ENCODE measurements at regions not wholly inside any gene's neighbourhood (a gene's known extent, or its start where the extent isn't known, plus 50 kb on each side); places are given as distances from the start of the nearest gene placed in this dataset.

- DNase-seq, result no peak
These were observed 1165.1 kb downstream of the BRD1 start for GRCh38 chr22:48662476-48663135.

- DNase-seq, result no peak
These were observed 1165.7 kb downstream of the BRD1 start for GRCh38 chr22:48661984-48662383.

GRCh38 chr22:48660790-48661740 is 1166.6 kb downstream of the BRD1 start:
- no peak for DNase-seq

DNA sequence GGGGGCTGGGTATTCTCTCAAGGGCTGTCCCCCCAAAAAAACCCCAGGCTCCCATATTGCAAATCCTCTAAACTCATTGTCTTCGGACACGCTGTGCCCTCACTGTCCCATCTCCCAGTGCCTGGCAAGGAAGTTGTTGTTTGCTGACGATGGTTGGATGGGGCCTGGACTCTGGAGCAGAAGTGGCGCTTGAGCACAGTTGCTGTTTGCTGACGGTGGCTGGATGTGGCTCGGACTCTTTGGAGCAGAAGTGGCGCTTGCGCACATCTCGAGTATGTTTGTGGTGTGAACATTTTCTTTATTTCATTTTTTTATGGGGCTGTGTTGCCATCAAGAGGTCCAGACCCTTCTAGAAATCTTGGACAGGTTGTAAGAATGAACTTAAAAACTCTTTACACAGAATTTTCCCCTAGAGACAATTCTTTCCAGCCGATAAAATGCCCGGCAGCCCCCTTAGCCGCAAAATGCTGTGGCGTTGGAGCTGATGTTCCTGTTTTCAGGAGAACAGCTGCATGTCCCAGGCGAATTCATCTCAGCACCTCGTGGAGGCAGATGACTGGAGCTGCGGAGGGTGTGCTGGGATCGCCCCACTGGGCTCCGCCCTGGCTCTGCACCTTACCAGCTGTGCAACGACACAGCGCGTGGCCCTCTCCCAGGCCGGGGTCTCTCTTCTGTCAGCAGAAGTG is 1167.4 kb downstream of the BRD1 start:
- DNase-seq, result no peak

DNA sequence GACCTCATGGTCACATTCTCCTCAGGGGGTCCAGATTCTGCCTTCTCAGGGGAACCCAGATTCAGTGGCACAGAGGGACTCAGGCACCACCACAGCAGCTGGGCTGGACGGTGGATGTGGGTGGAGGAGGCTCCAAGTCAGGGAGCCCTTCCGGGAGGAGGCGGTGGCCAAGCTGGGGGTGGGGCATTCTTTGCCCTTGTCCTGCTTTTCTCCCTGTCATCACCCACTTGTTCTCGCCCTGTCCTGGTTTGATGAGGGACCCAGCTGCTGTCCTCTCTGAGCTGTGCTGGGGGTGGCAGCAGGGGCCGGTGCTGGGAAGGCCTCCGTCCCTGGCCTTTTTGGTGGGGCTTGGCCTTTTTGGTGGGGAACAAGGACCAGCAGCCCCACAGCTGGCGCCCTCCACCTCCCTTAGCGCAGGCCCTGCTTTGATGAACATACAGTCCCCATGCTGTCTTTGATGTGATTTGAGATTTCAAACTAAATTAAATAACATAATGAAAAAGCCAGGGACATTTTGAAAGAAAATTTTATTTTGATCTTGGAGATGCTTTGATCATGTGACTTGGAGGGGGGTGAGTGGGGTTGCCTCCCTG is 1168.2 kb downstream of the BRD1 start:
- DNase-seq, result no peak

- DNase-seq, result no peak
These were observed 1168.8 kb downstream of the BRD1 start for GRCh38 chr22:48658871-48659270.

- DNase-seq, result no peak
These were observed 1169.4 kb downstream of the BRD1 start for GRCh38 chr22:48658246-48658645.

DNA sequence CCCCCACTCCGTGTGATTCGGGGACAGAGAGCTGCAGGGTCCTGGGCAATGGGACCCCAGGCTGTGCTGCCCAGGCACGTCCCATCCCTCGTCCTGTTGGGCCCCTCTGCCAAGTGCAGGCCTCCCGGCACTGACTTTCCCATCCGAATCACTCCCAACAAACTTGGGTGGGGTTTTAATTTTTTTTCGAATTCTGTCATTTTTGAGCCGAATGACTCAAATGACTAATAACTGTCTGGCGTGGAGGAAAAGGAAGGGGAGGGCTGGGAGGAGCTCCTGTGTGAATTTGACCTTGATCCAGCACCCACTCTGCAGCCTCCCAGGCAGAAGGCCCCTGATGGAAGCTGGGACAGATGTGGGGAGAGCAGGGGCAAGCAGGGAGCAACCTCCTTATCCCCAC is 1173.2 kb downstream of the BRD1 start:
- no peak for DNase-seq

DNA sequence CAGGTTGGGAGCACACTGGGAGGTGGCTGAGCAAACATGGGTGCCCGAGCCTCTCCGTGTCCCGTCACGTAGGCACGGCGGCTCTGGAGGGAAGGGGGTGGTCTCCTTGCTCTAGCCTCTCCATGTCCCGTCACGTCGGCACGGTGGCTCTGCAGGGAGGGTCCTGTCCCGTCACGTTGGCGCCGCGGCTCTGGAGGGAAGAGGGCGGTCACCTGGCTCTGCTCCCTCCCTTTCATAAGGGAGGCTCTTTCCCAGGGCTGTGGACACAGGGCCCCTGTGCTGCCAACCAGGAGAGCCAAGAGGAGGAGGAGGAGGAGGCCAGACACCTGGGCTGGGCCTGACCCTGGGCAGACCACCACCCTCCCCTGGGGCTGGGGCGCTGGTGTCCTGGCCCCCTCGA is 1173.7 kb downstream of the BRD1 start:
- no peak for DNase-seq

DNA sequence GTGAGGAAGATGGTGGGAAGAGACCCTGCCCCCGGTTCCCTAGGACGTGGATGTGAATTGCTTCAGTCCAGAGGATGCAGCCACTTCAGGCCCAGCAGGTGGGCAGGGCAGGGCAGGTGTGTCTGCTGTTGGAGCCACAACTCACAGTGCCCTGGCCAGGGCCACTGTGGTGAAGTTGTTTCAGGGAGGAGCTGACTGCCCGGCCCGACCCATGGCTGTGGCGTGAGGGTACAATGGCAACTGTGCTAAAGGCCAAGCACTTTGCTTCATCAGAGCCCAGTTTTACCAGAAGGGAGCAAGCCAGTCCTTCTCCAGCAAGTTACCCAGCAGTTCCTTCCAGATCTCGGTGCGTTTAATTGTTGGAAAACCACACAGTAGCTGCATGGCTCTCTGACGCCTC is 1174.4 kb downstream of the BRD1 start:
- DNase-seq, result no peak

DNA sequence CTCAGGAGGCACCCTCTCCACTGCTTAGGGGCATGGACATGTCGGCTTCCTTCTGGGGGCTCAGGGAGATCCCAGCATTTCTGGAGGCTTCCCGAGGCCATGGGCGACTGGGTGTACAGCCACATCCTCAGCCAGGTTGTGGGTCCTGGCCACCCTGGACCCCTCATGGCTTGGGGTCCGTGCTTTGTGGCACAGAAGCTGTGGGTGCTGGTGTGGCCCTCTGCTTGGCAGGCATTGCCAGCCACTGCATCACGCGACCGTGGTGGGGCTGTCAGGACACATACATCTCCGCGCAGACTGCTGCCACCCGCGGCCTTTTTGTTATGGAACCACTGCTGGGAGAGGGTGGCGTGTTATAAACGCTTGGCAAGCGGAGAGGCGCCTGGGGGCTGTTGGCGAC is 1174.9 kb downstream of the BRD1 start:
- no peak for DNase-seq

DNA sequence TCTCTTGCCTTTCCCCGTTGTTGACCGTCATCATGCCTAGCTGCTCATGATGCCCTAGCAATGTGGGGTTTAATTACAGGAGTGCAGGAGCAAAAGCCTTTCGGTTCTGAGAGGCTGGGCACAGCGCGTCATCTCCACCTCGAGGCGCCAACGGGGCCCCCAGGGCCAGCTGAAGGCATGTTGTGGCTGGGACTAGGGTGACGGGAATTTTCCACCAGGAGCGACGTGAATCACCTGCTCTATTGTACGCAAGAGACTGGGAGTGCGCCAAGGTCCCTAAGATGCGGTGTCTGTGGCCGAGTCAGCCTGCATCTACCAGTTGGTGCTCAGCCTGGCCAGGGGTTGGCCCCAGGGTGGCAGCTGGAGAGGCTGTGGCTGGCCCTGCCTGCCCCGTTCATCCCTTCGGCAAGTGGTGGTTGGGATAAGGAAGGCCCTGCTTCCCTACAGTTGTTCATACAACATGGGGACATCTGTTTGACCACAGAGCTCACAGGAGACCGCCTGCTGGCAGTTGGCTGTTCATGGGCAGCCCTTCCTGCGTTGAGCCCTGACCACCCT is 1175.6 kb downstream of the BRD1 start:
- DNase-seq, result no peak

DNA sequence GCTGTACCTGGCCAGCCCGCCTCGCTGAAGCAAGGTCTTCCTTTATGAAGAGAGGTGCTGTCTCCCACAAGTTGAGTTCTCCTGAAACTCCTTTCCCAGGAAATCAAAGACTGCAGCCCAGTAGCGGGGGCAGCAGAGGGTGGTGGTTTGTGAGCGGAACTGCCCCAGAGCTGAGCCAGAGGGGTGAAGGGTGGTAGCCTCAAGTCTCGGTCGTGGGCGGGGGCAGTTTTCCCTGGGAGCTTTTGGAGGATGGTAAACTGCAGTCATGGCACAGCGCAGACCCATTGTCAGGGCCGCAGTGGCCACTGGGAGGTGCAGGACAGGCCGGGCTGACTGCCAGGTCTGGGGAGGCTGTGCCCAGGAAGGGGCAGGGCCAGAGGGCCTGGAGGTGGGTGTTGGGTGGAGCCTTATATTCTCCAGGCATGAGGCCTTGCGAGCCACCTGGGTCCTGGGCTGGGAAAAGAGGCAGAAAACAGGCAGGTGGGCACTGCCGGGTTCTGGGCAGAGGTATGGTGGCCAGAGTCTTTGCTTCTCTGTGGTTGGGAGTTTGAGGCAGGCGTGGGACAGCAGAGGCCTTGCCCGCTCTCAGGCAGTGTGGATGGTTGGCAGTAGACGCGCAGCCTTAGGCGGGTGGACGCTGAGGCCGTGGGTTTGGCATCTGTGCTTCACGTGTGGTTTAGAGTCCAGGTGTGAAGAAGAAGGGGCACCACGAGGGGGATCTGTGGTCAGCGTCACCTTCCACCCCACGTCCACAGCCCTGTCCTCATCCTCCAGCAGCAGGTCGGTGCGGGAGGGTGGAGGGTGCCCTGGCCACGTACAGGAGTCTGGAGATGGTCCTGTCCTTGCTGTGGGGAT is 1176.4 kb downstream of the BRD1 start:
- DNase-seq, result no peak

- no peak for DNase-seq
These were observed 1177.2 kb downstream of the BRD1 start for GRCh38 chr22:48650323-48651035.

DNA sequence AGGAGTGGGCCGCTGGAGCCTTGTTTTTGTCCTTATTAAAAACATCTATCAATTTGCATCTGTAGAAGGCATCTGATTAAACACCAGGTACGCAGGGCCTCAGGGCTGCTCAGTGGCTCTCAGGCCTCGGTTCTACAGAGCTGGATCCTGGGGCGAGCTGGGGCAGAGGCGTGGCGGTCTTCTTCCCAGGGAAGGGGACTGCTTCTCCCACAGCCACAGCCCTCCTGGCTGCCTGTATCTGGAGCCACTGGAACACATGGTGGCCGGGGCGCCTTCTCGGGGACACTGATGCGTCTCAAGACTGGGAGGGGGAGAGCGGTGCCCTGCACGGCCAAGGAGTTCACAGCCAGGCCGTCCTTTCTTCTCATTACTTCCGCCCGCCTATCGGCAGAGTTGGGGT is 1178.2 kb downstream of the BRD1 start:
- no peak for DNase-seq

DNA sequence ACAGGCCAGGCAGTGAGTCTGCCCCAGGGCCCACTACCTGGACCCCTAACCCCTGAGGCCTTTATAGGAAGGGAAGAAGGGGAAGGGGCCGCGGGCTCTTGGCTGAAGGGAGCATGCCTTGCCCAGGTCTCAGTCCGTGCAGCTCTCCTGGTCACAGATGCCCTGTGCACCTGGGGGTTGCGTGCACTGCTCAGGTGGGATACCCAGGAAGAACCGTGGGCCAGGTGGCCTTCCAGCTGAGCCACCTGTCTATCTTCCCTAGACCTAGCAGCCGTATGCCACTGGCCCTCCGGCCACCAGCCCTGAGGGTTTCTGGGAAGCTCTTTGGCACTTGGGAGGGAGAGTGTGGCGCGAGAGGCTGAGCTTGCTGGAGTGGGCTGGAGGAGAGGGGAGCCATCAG is 1178.6 kb downstream of the BRD1 start:
- no peak for DNase-seq

DNA sequence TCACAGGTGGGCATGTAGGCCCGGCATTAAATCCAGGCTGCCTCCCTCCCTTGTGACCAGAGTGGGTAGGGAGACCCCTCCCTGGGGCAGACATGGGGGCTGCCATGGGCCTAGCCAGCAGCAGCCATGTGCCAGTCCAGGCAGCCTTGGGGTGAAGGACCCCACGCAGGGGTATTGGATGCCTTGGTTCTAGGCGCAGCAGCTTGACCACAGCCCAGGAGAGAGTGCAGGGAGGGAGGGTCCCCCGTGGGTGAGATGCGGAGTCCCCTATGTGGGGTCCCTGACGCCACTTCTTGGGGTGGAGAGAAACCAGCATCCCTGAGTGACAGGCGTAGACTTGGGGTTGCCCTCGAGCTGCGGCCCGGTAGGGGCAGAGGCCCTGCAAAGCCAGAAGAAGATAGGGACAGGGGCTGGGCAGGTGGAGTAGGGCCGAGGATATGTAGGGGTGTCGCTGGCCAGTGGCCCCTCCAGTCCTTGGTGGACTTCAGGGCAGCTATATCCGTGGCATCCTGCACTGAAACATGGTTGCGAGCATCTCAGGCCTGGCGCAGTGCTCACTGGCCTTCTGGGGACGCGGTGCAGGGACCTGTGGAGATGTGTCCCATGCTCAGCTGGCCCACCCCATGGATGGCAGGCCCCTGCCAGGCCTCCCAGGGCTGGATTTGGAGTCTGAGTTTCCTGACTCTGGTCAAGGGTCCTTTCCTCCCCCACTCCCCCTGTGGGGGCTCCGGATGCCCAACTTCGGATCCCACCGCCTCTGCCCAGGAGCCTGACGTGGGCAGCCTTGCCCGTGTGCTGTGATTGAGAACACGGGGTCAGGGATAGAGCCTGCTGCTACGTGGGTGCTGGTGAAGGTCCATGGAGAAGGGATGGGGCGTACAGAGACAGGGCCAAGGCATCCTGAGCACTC is 1179.8 kb downstream of the BRD1 start:
- DNase-seq, result no peak

DNA sequence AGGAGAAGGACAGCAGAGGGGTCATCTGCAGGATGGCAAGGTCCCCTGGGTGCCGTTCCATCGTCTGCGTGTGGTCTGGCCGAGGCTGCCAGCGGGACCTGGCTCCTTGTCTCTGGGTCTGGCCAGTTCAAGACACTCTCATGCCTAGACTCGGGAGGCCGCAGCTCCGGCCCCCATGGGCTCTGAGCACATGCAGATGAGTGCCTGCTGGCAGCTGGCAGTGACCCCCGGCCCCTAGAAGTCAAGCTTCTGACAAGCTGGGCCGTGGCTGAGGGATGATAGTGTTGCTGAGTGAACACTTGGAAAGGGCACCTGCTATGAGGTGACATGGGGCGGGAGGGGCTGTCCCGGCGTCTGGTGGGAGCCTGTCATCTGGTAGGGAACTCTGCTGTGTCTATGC is 1180.6 kb downstream of the BRD1 start:
- DNase-seq, result no peak

- DNase-seq, result no peak
These were observed 1181.3 kb downstream of the BRD1 start for GRCh38 chr22:48646216-48646925.

GRCh38 chr22:48645766-48646165 is 1181.9 kb downstream of the BRD1 start:
- DNase-seq, result no peak
